ENCODE measurements at regions not wholly inside any gene's neighbourhood (a gene's known extent, or its start where the extent isn't known, plus 50 kb on each side); places are given as distances from the start of the nearest gene placed in this dataset.

DNA sequence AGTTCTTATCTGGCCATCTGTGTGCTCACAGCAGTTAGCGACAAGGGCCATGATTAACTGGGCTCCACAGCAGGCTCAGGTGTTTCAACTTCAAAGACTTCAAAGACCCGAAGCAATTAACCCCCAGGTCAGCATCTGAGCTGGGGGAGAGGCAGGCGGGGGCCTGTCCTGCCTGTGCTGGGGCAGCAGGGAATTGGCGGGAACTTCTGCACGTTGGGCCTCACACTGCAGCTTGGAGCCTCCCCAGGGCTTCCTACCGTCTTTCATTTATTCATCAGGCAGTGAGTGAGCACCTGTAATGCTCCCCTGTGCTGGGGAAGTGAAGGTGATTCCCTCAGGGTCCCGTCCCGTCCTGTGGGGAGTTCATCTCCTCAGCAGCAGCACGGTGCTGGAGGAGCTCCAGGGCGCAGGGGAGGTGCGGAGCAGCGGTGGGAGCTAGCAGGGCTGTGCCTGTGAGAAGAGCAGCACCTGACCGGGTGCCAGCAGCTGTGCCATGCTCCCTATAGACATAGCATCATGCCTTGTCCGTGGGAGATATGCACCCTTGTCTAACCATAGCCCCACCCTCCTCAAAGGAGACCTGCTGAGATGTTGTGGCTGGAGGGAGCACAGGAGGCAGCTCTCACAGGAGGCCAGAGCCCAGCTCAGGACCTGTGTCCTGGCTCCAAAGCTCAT is 51.8 kb upstream of the FRMD1 start:
- TF ChIP-seq, protein P1, sequence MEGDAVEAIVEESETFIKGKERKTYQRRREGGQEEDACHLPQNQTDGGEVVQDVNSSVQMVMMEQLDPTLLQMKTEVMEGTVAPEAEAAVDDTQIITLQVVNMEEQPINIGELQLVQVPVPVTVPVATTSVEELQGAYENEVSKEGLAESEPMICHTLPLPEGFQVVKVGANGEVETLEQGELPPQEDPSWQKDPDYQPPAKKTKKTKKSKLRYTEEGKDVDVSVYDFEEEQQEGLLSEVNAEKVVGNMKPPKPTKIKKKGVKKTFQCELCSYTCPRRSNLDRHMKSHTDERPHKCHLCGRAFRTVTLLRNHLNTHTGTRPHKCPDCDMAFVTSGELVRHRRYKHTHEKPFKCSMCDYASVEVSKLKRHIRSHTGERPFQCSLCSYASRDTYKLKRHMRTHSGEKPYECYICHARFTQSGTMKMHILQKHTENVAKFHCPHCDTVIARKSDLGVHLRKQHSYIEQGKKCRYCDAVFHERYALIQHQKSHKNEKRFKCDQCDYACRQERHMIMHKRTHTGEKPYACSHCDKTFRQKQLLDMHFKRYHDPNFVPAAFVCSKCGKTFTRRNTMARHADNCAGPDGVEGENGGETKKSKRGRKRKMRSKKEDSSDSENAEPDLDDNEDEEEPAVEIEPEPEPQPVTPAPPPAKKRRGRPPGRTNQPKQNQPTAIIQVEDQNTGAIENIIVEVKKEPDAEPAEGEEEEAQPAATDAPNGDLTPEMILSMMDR (IDR thresholded peaks at IDR 0.05) = no peak
- no peak for TF ChIP-seq POLR2AphosphoS5 (IDR thresholded peaks at IDR 0.05)
